ENCODE measurements at regions not wholly inside any gene's neighbourhood (a gene's known extent, or its start where the extent isn't known, plus 50 kb on each side); places are given as distances from the start of the nearest gene placed in this dataset.

- no peak for TF ChIP-seq CHD7 (IDR thresholded peaks at IDR 0.05; ENCODE audit: insufficient replicate concordance, low read length)
- TF ChIP-seq CBX5 (IDR thresholded peaks at IDR 0.05; ENCODE audit: low read depth, low read length): no peak
- TF ChIP-seq TBP (IDR thresholded peaks at IDR 0.05; ENCODE audit: low read depth, low read length): no peak
- no peak for TF ChIP-seq TAF1 (IDR thresholded peaks at IDR 0.05; ENCODE audit: low read depth, low read length)
These were observed 53.3 kb upstream of the TUBA3E start (continued) for GRCh38 chr2:130251535-130251872.

Data from H1 (cell line).